Neural crest cell (in vitro differentiated cells): ENCODE measurements at regions not wholly inside any gene's neighbourhood (a gene's known extent, or its start where the extent isn't known, plus 50 kb on each side); places are given as distances from the start of the nearest gene placed in this dataset.

Source experiments
- DNase-seq: peaks from one replicate; pipeline ENCODE4 v3.0.0; 2021; ENCODE audit warnings: low read depth, mixed read lengths, low spot score
- H3K27ac Mint-ChIP-seq: one replicate; pipeline ENCODE4 v1.8.0; 2021; ENCODE audit warnings: mild to moderate bottlenecking, mixed read lengths; ENCODE audit not compliant: unreplicated experiment
- H3K27me3 Mint-ChIP-seq: 2 replicates; pipeline ENCODE4 v1.8.0; 2021; ENCODE audit warnings: low read depth, mild to moderate bottlenecking, mixed read lengths
- H3K36me3 Mint-ChIP-seq: 2 replicates; pipeline ENCODE4 v1.8.0; 2021; ENCODE audit warnings: low read depth, mild to moderate bottlenecking, mixed read lengths
- H3K4me1 Mint-ChIP-seq: 2 replicates; pipeline ENCODE4 v1.8.0; 2021; ENCODE audit warnings: mixed read lengths
- H3K4me3 Mint-ChIP-seq: one replicate; pipeline ENCODE4 v1.8.0; 2021; ENCODE audit warnings: mild to moderate bottlenecking, mixed read lengths
- H3K9me3 Mint-ChIP-seq: 2 replicates; pipeline ENCODE4 v1.8.0; 2021; ENCODE audit warnings: mixed read lengths
- CTCF ChIP-seq: fragments of 200-600 bp; sonication (generic); conservative IDR thresholded peaks from 2 replicates; pipeline ENCODE4 v1.5.0; 2021; ENCODE audit warnings: antibody characterized with exemption, mild to moderate bottlenecking

DNA sequence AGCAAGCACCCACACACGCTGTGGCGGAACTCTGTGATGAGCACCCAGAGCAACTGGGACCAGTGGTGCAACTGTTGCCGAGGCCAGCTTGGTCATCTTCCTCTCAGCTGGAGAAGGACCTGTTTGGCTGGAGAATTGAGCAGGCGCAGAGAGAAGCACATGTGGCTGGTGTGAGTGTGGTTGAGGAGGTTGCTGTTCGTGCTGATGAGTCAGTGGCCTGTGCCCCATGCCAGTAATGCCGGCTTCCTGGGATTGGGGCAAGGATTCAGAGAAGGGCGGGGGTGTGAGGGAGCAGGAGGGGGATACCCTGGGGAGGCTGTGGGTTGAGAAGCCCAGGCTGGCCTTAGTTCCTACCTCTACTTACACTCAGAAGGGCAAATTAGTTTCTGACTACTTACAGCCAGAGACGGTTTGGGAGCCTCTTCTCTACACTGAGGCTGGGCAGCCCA is 57.5 kb upstream of the EPS8L3 start:
- Mint-ChIP-seq H3K9me3 (no peaks in the 10 kb centered on the region), H3K4me1 (peaks cover 30% of the 10 kb centered on the region), H3K36me3 (no peaks in the 10 kb centered on the region), H3K4me3 (no peak overlapping the region), H3K27ac (peak overlapping the region; percentile 13), H3K27me3 (no peaks in the 10 kb centered on the region)
- no peak for TF ChIP-seq CTCF
- DNase-seq = no peak

DNA sequence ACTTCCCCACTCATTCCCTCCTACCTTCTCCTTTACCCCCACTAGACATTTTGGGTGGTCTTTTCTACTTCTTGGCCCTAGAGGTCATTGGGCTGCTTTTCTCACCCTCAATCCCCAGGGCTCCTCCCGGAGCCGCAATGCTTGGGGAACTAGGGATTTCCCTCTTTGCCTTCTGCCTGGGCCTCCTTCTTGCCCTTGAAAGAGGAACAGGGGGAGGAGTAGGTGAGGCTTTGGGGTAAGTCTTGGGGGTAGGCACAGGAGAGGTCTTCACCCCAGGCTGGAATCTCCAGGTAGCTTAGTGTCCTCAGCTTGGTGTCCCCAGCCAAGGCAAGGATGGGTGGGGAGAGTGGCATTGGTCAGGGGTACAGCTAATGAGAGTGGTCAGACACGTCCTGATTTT is 56.2 kb upstream of the EPS8L3 start:
- TF ChIP-seq CTCF = no peak
- H3K27ac Mint-ChIP-seq = no peak overlapping the region
- no peak for DNase-seq
- H3K4me3 Mint-ChIP-seq = no peak overlapping the region
- H3K36me3 Mint-ChIP-seq = peaks cover 4% of the 10 kb centered on the region
- no peaks in the 10 kb centered on the region for H3K27me3 Mint-ChIP-seq
- H3K4me1 Mint-ChIP-seq = peaks cover 32% of the 10 kb centered on the region
- H3K9me3 Mint-ChIP-seq = peaks cover 5% of the 10 kb centered on the region

DNA sequence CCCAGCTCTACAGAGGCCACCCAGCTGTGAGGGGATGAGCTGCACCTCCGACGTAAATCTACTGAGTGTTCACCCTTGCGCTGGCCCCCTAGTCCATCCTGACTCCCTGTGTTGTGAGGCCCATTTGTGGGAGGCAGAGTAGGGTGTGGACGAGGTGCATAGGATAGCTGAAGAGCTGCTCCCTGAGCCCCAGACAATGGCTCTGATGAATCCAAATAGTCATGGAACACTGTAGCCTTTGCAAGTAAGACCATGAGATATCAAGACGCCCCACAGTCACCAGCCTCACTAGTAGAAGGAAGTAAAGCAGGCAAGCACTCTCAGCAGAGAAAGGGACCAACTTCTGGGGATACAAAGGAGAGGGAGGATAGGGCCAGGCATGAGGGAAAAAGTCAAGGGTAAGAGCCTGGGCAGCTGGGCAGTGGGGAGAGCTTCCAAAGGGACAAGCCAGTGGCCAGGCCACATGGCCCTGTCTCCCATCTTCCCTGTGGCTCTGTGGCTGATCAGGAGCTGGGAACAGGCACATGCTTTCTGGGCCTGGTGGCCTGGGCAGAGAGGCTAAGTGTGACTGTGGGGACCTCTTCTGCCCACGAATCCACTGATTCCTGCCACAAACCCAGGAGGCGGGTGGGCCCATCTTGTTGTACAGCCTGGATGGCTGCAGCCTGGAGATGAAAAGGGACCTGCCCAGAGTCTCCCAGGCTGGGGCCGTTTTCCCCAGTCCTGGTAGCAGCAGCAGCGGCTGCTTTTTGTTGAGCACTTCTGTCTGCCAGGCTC is 55.5 kb upstream of the EPS8L3 start:
- peaks cover 35% of the 10 kb centered on the region for H3K4me1 Mint-ChIP-seq
- no peak overlapping the region for H3K27ac Mint-ChIP-seq
- peaks cover 7% of the 10 kb centered on the region for H3K9me3 Mint-ChIP-seq
- TF ChIP-seq CTCF = no peak
- H3K36me3 Mint-ChIP-seq = peaks cover 4% of the 10 kb centered on the region
- H3K27me3 Mint-ChIP-seq = no peaks in the 10 kb centered on the region
- DNase-seq = no peak
- no peak overlapping the region for H3K4me3 Mint-ChIP-seq

DNA sequence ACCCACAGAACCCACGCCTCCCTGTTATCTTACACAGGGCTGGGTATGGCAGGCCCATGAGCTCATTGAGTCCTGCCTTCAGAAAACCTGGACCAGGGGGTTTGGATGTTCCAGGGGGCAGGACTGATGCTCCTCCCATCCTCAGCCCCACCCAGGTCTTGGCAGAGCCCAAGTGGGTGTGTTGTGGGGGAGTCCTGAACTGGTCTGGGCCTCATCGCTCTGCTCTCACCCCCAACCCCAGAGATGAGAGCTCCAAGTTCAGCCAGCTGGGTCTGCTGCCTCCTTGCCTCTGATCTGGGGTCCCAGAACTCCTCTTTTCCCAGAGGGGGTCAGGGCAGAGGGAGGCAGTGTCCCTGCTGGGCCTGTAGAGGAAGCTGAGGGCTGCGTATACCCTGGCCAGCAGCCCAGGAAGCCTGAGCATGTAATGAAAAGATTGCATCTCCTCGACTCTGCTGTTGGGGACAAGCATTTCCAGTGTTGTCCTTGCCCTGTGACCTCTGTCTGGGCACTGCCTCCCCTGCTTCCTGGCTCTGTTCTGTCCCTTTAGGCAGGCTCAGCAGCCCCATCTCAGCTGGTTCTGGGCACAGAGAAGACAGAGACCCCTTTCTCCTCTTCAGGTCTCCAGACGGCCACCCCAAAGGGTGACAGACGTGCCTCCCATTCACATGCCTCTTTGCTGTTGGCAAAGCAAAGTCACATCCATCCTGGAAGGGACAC is 54.7 kb upstream of the EPS8L3 start:
- H3K27me3 Mint-ChIP-seq = no peaks in the 10 kb centered on the region
- peaks cover 31% of the 10 kb centered on the region for H3K4me1 Mint-ChIP-seq
- H3K27ac Mint-ChIP-seq = no peak overlapping the region
- H3K4me3 Mint-ChIP-seq = no peak overlapping the region
- no peak for TF ChIP-seq CTCF
- peaks cover 4% of the 10 kb centered on the region for H3K36me3 Mint-ChIP-seq
- DNase-seq = no peak
- peaks cover 7% of the 10 kb centered on the region for H3K9me3 Mint-ChIP-seq

- Mint-ChIP-seq H3K36me3 (peaks cover 4% of the 10 kb centered on the region), H3K4me1 (peaks cover 33% of the 10 kb centered on the region), H3K9me3 (peaks cover 7% of the 10 kb centered on the region), H3K4me3 (no peak overlapping the region), H3K27ac (no peak overlapping the region), H3K27me3 (no peaks in the 10 kb centered on the region)
- no peak for DNase-seq
- TF ChIP-seq CTCF = no peak
These were observed 54.2 kb upstream of the EPS8L3 start for GRCh38 chr1:109817881-109818270.
